AG04450 (cell line): ENCODE measurements at regions not wholly inside any gene's neighbourhood (a gene's known extent, or its start where the extent isn't known, plus 50 kb on each side); places are given as distances from the start of the nearest gene placed in this dataset.

Experiments
- CTCF ChIA-PET: fragments of 300-600, 350-600 bp; formaldehyde crosslinking; extraction: SDS; loops from one replicate; lab custom pipeline; 2022; ENCODE audit warnings: antibody characterized with exemption, inconsistent platforms; lab: Charles Lee
- POLR2A ChIA-PET: fragments of 350-600 bp; formaldehyde crosslinking; extraction: SDS; loops from one replicate; lab custom pipeline; 2021; ENCODE audit warnings: antibody characterized with exemption, inconsistent platforms; lab: Yijun Ruan, JAX
- DNase-seq: peaks from one replicate; pipeline ENCODE4 v3.0.0-alpha.2; 2011; ENCODE audit warnings: low read depth, low spot score
- H3K27ac ChIP-seq: one replicate; pipeline ENCODE4 v1.5.1; 2012; ENCODE audit warnings: low read depth, low read length, control low read depth
- H3K27me3 ChIP-seq: one replicate; pipeline ENCODE4 v1.6.0; 2012; ENCODE audit warnings: low read length; ENCODE audit not compliant: control insufficient read depth, insufficient read depth
- H3K4me3 ChIP-seq: 2 replicates; pipeline ENCODE4 v1.5.1; 2011; ENCODE audit warnings: mild to moderate bottlenecking, low read depth, low read length, control low read depth
- H3K9me3 ChIP-seq: 2 replicates; pipeline ENCODE4 v1.5.1; 2012; ENCODE audit warnings: low read length; ENCODE audit not compliant: control insufficient read depth, insufficient read depth
- CTCF ChIP-seq: IDR thresholded peaks from 2 replicates; pipeline ENCODE4 v1.5.1; 2011; ENCODE audit warnings: low read depth, low read length, control low read depth, inconsistent platforms

- H3K9me3 ChIP-seq, result no peaks in the 10 kb centered on the region
- ChIA-PET POLR2A (no interaction called here), CTCF (no interaction called here)
- no peak for DNase-seq
- H3K27me3 ChIP-seq, result no peaks in the 10 kb centered on the region
- H3K4me3 ChIP-seq, result no peak overlapping the region
- H3K27ac ChIP-seq, result no peak overlapping the region
- no peak for TF ChIP-seq CTCF
Observed at GRCh38 chr2:156852681-156853080, 404.8 kb upstream of the GALNT5 start.

- POLR2A ChIA-PET, result no interaction called here
- DNase-seq, result no peak
- CTCF ChIA-PET, result no interaction called here
- Histone ChIP-seq H3K9me3 (no peaks in the 10 kb centered on the region), H3K27ac (no peak overlapping the region), H3K27me3 (no peaks in the 10 kb centered on the region), H3K4me3 (no peak overlapping the region)
- TF ChIP-seq CTCF, result no peak
Observed at GRCh38 chr2:156864325-156864724, 393.2 kb upstream of the GALNT5 start.

DNA sequence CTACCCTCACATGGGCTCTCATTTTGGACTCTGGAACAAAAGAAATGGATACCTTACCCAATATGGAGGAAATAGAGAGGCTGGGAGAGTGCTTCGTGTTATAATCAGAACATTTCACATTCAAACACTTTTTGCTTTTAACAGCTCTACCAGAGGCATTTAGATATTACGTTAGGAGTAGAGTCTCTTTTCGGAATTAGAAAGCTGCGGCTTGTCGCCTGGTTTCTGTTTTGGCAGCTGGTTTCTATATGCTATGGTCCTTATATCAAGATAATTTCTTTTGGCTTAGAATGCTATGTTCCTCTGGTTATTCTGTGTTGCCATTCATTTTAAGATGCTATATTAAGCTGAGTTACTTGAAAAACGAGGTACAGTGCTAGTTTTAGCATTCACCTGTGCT lies 392.8 kb upstream of the GALNT5 start:
- ChIA-PET CTCF (no interaction called here), POLR2A (no interaction called here)
- Histone ChIP-seq H3K9me3 (no peaks in the 10 kb centered on the region), H3K27me3 (no peaks in the 10 kb centered on the region), H3K4me3 (no peak overlapping the region), H3K27ac (no peak overlapping the region)
- no peak for DNase-seq
- TF ChIP-seq CTCF, result no peak

- Histone ChIP-seq H3K27ac (no peak overlapping the region), H3K27me3 (no peaks in the 10 kb centered on the region), H3K4me3 (no peak overlapping the region), H3K9me3 (no peaks in the 10 kb centered on the region)
- TF ChIP-seq CTCF, result no peak
- DNase-seq, result no peak
- POLR2A ChIA-PET, result no interaction called here
- CTCF ChIA-PET, result no interaction called here
Observed at GRCh38 chr2:156867201-156867600, 390.3 kb upstream of the GALNT5 start.

GRCh38 chr2:156874707-156875106 lies 382.8 kb upstream of the GALNT5 start:
- CTCF ChIA-PET, result no interaction called here
- no peak overlapping the region for H3K4me3 ChIP-seq
- H3K27me3 ChIP-seq, result no peaks in the 10 kb centered on the region
- no peak for DNase-seq
- POLR2A ChIA-PET, result no interaction called here
- TF ChIP-seq CTCF, result no peak
- H3K27ac ChIP-seq, result no peak overlapping the region
- H3K9me3 ChIP-seq, result no peaks in the 10 kb centered on the region
